Pancreas (tissue), 10 donors: ENCODE measurements at regions not wholly inside any gene's neighbourhood (a gene's known extent, or its start where the extent isn't known, plus 50 kb on each side); places are given as distances from the start of the nearest gene placed in this dataset.

Experiments used
- ATAC-seq, 4 donors: fragments of 200-7000 bp; cut with Tn5 transposase; one replicate each; pipeline versions ENCODE4 v1.8.0 to v1.9.1; 2020; ENCODE audit warnings: mild to moderate bottlenecking in 4 of 4, moderate library complexity in 4 of 4
- DNase-seq, 6 donors: peaks; one replicate each; pipeline ENCODE4 v3.0.0-alpha.2; 2020
- FAIRE-seq: peaks from 2 replicates; lab custom pipeline; 2012; peaks lifted over from hg19 to GRCh38; lab: Jason Lieb, UNC
- H3K27ac ChIP-seq, 4 donors: fragments of 200-600 bp; sonication (generic); 1 replicate in 3 of 4; 2 replicates in 1 of 4; pipeline versions ENCODE4 v1.5.0 to v1.8.0; 2020
- H3K27me3 ChIP-seq, 4 donors: fragments of 200-600 bp; one replicate each; pipeline ENCODE4 v1.8.0; 2021
- H3K36me3 ChIP-seq, 3 donors: fragments of 200-600 bp; sonication (generic) in 1 of 3; one replicate each; pipeline versions ENCODE4 v1.5.0 to v1.8.0; 2020 to 2021
- H3K4me1 ChIP-seq, 3 donors: fragments of 200-600 bp; one replicate each; pipeline ENCODE4 v1.8.0; 2021
- H3K4me3 ChIP-seq, 4 donors: fragments of 200-600 bp; sonication (generic) in 2 of 4; one replicate each; pipeline versions ENCODE4 v1.5.0 to v1.8.0; 2020 to 2021
- H3K9me3 ChIP-seq, 4 donors: fragments of 200-600 bp; one replicate each; pipeline ENCODE4 v1.8.0; 2021
- WGBS, 2 donors: extraction: QIAGEN DNeasy Blood & Tissue Kit; methylation state at CpG; one replicate each; pipeline ENCODE4 v1.1.7; 2013; 5-methylcytosine and 5-hydroxymethylcytosine counted together
- intact Hi-C, 3 donors: fragments of 100-400 bp; cut with DNase I; formaldehyde crosslinking; loops; one replicate each; pipeline versions ENCODE4 v1.11.1 to v1.14.2; 2022
- TF ChIP-seq, protein P1 (sequence below), 4 donors: fragments of 200-600 bp; sonication (generic) in 3 of 4; IDR thresholded peaks; one replicate each; pipeline versions ENCODE4 v1.5.0 to v1.8.0; 2021; ENCODE audit warnings: antibody characterized with exemption in 4 of 4
- donor health status: healthy with polysubstance abuse.
- donor health status: DM: no; HTN: no; CAD: no; lungs with moderate emphysema.
- donor health status: DM: no; HTN: no; CAD: no.
- donor health status: control.
- donor health status: control.
- donor health status: Bipolar disorder and iron deficiency.
- donor health status: DM: yes; HTN: yes; CAD: no.
- donor health status: DM: no; HTN: no; CAD: no.
- donor health status: DM: no; HTN: no; CAD: no.
- donor health status: DM: yes; HTN: yes; CAD: no.

DNA sequence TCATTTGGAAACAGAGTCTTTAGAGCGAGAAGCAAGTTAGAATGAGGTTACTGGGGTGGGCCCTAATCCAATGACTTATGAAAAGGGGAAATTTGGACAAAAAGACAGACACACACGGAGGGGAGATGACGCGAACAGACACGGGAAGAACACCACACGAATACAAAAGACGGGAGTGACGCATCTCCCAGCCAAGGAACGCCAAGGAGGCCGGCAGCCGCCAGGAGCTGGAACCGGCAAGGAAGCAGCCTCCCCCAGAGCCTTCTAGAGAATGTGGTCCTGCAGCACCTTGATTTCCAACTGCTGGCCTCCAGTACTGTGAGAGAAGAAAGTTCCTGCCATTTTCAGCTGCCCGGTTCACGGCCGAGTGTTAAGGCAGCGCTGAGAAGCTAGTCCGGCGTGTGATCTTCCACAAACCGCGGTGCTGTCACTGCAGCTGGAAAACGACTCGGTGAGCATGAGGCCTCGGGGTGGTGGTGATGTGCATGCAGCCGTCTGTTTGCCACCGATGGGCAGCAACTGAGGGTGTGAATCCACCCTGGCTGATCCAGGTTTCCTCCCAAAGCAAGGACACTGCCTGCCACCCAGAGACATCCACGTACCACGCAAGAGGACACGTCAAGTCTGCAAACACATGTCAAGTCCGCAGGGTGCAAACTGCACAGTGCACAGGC lies 124.5 kb downstream of the NCOR2 start:
- DNase-seq = peak in 2 of 6 donors; percentile 8 to 31
- Histone ChIP-seq H3K36me3 (peaks cover 0 to 22% (median 0%) of the 10 kb centered on the region in 3 donors), H3K9me3 (no peaks in the 10 kb centered on the region), H3K27me3 (no peaks in the 10 kb centered on the region), H3K4me3 (no peak overlapping the region), H3K4me1 (no peaks in the 10 kb centered on the region), H3K27ac (no peak overlapping the region)
- TF ChIP-seq, protein P1, sequence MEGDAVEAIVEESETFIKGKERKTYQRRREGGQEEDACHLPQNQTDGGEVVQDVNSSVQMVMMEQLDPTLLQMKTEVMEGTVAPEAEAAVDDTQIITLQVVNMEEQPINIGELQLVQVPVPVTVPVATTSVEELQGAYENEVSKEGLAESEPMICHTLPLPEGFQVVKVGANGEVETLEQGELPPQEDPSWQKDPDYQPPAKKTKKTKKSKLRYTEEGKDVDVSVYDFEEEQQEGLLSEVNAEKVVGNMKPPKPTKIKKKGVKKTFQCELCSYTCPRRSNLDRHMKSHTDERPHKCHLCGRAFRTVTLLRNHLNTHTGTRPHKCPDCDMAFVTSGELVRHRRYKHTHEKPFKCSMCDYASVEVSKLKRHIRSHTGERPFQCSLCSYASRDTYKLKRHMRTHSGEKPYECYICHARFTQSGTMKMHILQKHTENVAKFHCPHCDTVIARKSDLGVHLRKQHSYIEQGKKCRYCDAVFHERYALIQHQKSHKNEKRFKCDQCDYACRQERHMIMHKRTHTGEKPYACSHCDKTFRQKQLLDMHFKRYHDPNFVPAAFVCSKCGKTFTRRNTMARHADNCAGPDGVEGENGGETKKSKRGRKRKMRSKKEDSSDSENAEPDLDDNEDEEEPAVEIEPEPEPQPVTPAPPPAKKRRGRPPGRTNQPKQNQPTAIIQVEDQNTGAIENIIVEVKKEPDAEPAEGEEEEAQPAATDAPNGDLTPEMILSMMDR (IDR thresholded peaks at IDR 0.05) = no peak
- intact Hi-C loops = no loop called here
- whole genome bisulfite sequencing, 2 donors = 92 to 93% methylated on average over 29 of the region's 29 CpGs
- ATAC-seq = no peak
- no peak for FAIRE-seq

GRCh38 chr12:124442281-124442680 lies 125.1 kb downstream of the NCOR2 start:
- ATAC-seq (no peak), FAIRE-seq (no peak), DNase-seq (no peak)
- intact Hi-C loops = no loop called here
- Histone ChIP-seq H3K9me3 (no peaks in the 10 kb centered on the region), H3K27ac (no peak overlapping the region), H3K4me3 (no peak overlapping the region), H3K36me3 (peaks cover 0 to 22% (median 0%) of the 10 kb centered on the region in 3 donors), H3K27me3 (no peaks in the 10 kb centered on the region), H3K4me1 (no peaks in the 10 kb centered on the region)
- 86 to 92% methylated on average over 6 of the region's 6 CpGs for WGBS, 2 donors
- TF ChIP-seq, protein P1 (IDR thresholded peaks at IDR 0.05) = no peak

DNA sequence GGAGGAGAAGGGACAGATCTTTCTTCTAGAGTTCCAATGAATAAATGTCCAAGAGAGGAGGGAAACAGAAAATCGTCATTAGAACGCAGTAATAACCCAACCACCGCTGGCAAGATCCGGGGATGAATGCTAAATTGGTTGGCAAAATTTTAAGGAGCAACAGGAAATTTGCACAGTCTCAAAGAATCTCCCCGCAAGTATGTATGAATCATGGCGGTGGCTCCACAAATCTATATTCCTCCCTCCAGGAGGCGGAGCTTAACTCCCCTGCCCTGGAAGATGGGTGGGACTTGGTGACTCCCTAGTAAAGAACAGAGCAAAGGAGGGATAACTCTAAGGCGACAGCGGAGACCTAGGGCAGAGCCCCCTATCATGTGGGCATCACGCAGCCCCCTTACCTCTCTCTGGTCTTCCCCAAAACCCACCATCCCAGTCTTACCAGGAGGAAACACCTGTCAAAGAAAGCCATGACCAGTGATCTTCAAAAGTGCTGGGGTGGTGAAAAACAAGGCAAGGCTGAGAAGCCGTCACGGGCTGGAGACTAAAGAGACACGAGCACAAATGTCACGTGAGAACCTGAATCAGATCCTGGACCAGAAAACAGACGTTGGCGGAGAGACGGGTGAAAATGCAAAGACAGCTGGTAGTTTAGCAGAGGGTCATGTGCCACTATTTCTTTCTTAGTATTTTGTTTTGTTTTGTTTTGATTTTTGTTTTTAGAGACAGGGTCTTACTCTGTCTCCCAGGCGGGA lies 125.8 kb downstream of the NCOR2 start:
- no peak for FAIRE-seq
- no peak for ATAC-seq

DNA sequence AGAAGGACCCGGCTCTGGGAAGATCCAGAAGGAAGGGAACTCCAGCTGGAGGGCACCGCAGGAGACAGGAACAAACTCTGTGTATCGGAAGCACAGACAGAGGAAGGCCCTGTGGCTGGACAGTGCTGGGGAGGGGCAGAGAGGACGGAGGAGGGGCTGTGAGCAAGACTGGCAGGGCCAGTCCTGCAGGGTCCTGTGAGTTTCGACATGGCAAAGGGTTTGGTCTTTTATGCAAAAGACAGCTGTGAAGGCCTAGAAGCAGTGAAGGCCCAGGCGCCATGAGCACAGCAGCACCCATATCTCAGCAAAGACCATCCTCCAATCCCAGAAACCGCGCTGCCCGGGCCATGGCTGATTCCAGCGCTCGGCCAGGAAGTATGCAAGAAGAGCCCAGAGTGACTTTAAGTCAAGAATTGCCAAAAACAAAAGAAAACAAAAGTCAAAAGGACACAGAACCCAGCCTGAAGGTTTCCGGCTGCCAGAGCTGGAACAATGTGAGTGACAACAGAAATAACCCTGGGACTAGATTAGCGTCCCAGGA lies 126.5 kb downstream of the NCOR2 start:
- Histone ChIP-seq H3K27ac (no peak overlapping the region), H3K4me1 (no peaks in the 10 kb centered on the region), H3K27me3 (no peaks in the 10 kb centered on the region), H3K9me3 (no peaks in the 10 kb centered on the region), H3K36me3 (peaks cover 0 to 16% (median 0%) of the 10 kb centered on the region in 3 donors), H3K4me3 (no peak overlapping the region)
- FAIRE-seq = no peak
- no peak for DNase-seq
- 91 to 93% methylated on average over 13 of the region's 13 CpGs for WGBS, 2 donors
- TF ChIP-seq, protein P1 (IDR thresholded peaks at IDR 0.05) = no peak
- ATAC-seq = no peak
- intact Hi-C loops = no loop called here

More for the DNA sequence above, 125.8 kb downstream of the NCOR2 start:
- Histone ChIP-seq H3K27me3 (no peaks in the 10 kb centered on the region), H3K36me3 (peaks cover 0 to 22% (median 0%) of the 10 kb centered on the region in 3 donors), H3K4me1 (no peaks in the 10 kb centered on the region), H3K27ac (no peak overlapping the region), H3K9me3 (no peaks in the 10 kb centered on the region), H3K4me3 (no peak overlapping the region)
- intact Hi-C loops = no loop called here
- no peak for DNase-seq
- 92 to 95% methylated on average over 18 of the region's 18 CpGs for WGBS, 2 donors
- TF ChIP-seq, protein P1 (IDR thresholded peaks at IDR 0.05) = no peak
